ENCODE measurements at regions not wholly inside any gene's neighbourhood (a gene's known extent, or its start where the extent isn't known, plus 50 kb on each side); places are given as distances from the start of the nearest gene placed in this dataset.

GRCh38 chr2:134146161-134146560 lies 107.7 kb upstream of the MGAT5 start:
- no peak for TF ChIP-seq CTCF (conservative IDR thresholded peaks at IDR 0.05)
- H3K4me1 Mint-ChIP-seq: peaks cover 66 to 67% of the 10 kb centered on the region in 2 experiments

More at GRCh38 chr2:134146161-134146560, 107.7 kb upstream of the MGAT5 start:
- no peak overlapping the region for H3K4ac ChIP-seq (ENCODE audit: low read depth, low read length)
- no peaks in the 10 kb centered on the region for H3K27me3 ChIP-seq (ENCODE audit: insufficient read depth, low read length)
- H3K79me1 ChIP-seq (ENCODE audit: insufficient read depth, low read depth, low read length, poor library complexity, severe bottlenecking): peaks cover 2% of the 10 kb centered on the region
- no peaks in the 10 kb centered on the region for H3K9me3 ChIP-seq (ENCODE audit: control insufficient read depth, low read depth, low read length)
- H3K4me2 ChIP-seq (ENCODE audit: insufficient read depth, insufficient read length, low read length): no peak overlapping the region
- H3K36me3 Mint-ChIP-seq (ENCODE audit: insufficient read depth in 1 of 3, low read depth in 3 of 3): peaks cover 0 to 4% (median 3%) of the 10 kb centered on the region in 3 experiments; a peak in 4 of 7 replicates
- no peak overlapping the region for H3K4me3 Mint-ChIP-seq
- H3K79me2 ChIP-seq (ENCODE audit: insufficient read depth, low read length): peaks cover 2% of the 10 kb centered on the region; the same call in 1 of the 2 replicates
- no peak overlapping the region for H3K56ac ChIP-seq (ENCODE audit: insufficient read length, low read depth, low read length)
- H3K23me2 ChIP-seq (ENCODE audit: insufficient read length, low read depth, low read length, poor library complexity, severe bottlenecking): no peaks in the 10 kb centered on the region
- no peak overlapping the region for H2BK5ac ChIP-seq (ENCODE audit: insufficient read length, low read length)
- H3K23ac ChIP-seq (ENCODE audit: insufficient read length, low read depth, low read length): no peak overlapping the region
- H3K27ac ChIP-seq (ENCODE audit: insufficient read length, low read depth, low read length): no peak overlapping the region
- H3K27me3 Mint-ChIP-seq (ENCODE audit: low read depth): no peaks in the 10 kb centered on the region; the same call in 1 of the 2 replicates
- no peak overlapping the region; a peak in 1 of 7 replicates for H3K27ac Mint-ChIP-seq
- no peak overlapping the region for H3T11ph ChIP-seq (ENCODE audit: low read length)
- DNase-seq: no peak
- H3K9me3 Mint-ChIP-seq: no peaks in the 10 kb centered on the region; a peak in 1 of 5 replicates
- H2BK12ac ChIP-seq (ENCODE audit: insufficient read length, low read depth, low read length): no peak overlapping the region
- no peak overlapping the region for H4K8ac ChIP-seq (replicated peaks; ENCODE audit: insufficient read length, low read depth, low read length)
- no peak overlapping the region for H3K9ac ChIP-seq (ENCODE audit: extremely low read depth, insufficient read length, low read length)
- H4K91ac ChIP-seq (ENCODE audit: insufficient read length, low read depth, low read length): no peak overlapping the region
- no peak overlapping the region for H3K14ac ChIP-seq (ENCODE audit: insufficient read depth, low read length)
- H2BK20ac ChIP-seq (ENCODE audit: low read depth, low read length, poor library complexity, severe bottlenecking): no peak overlapping the region
- peaks cover 12% of the 10 kb centered on the region; the same call in 1 of the 2 replicates for H3K4me1 ChIP-seq (ENCODE audit: insufficient read depth, low read length)
- H4K5ac ChIP-seq (ENCODE audit: insufficient read length, low read depth, low read length): no peak overlapping the region
- WGBS (ENCODE audit: extremely low coverage, insufficient read length, low lambda C conversion rate): no CpG with 5 or more reads among the region's 3 CpGs
- H3K18ac ChIP-seq (ENCODE audit: insufficient read length, low read depth, low read length): no peak overlapping the region
- no peak overlapping the region for H2AFZ ChIP-seq (ENCODE audit: low read length)
- no peak overlapping the region for H2AK5ac ChIP-seq (ENCODE audit: insufficient read length, low read length)
- H2BK120ac ChIP-seq (ENCODE audit: low read depth, low read length, poor library complexity, severe bottlenecking): no peak overlapping the region
- H4K20me1 ChIP-seq (ENCODE audit: control insufficient read depth, insufficient read depth, insufficient read length): no peaks in the 10 kb centered on the region
- H2BK15ac ChIP-seq (ENCODE audit: low read depth, low read length): no peak overlapping the region
